H1 (cell line): ENCODE measurements at regions not wholly inside any gene's neighbourhood (a gene's known extent, or its start where the extent isn't known, plus 50 kb on each side); places are given as distances from the start of the nearest gene placed in this dataset.

ENCODE experiments used
- EP300 ChIP-seq, 2 experiments: IDR thresholded peaks; 1 replicate in 1 of 2; 2 replicates in 1 of 2; pipeline ENCODE4 v1.6.1; 2011 to 2012; ENCODE audit warnings: low read depth in 2 of 2, low read length in 2 of 2, mild to moderate bottlenecking in 2 of 2, borderline replicate concordance in 1 of 2, inconsistent platforms in 1 of 2, moderate library complexity in 1 of 2

DNA sequence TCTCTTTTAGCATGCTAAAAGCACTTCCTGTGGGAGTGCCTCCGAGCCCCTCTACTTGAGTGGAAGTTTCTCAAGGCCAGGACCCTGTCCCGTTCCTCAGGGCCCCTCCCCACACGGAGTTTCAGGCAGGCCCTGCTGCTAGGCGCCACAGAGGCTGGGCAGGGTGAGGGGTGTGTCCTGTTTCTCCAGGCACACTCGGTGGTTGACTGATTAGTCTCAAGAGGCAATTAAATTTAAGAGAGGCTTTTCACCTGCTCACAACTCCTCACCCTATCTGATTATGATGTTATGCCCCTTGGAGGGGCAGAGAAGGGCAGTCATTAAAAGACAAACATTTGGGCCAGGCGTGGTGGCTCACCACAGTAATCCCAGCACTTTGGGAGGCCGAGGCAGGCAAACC, 160.8 kb upstream of the HAAO start (continued):
- no peak for TF ChIP-seq EP300 (IDR thresholded peaks at IDR 0.05; ENCODE audit: borderline replicate concordance in 1 of 2, low read depth in 2 of 2, low read length in 2 of 2)
